ENCODE measurements at regions not wholly inside any gene's neighbourhood (a gene's known extent, or its start where the extent isn't known, plus 50 kb on each side); places are given as distances from the start of the nearest gene placed in this dataset.

DNA sequence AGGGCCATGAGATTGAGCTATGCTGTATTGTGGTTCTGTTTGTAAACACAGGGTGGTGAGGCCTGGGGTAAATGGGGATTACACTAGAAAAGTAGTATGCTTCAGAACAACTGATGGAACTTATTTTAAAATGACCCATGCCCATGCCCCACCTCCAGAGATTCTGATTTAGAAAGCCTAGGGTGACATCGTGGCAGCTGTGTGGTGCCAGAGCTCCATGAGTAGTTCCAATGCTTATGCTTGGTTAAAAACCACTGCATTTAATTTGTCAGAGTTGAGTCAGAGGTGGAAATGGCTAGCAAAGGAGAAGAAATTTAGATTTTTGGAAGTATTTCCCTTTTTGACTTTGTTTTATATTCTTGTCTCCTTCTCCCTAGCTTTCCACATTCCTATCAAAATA lies 63.4 kb upstream of the PDE5A start:
- Histone ChIP-seq H3K4me3 (no peak overlapping the region), H3K27me3 (no peaks in the 10 kb centered on the region), H3K27ac (no peak overlapping the region), H3K4me1 (replicated peaks in 1 of 2) (no peaks in the 10 kb centered on the region), H3K36me3 (replicated peaks in 1 of 2) (no peaks in the 10 kb centered on the region), H3K9me3 (replicated peaks in 1 of 3) (no peaks in the 10 kb centered on the region)
- intact Hi-C loops (cut with DNase I): no loop called here
- TF ChIP-seq, protein P1, sequence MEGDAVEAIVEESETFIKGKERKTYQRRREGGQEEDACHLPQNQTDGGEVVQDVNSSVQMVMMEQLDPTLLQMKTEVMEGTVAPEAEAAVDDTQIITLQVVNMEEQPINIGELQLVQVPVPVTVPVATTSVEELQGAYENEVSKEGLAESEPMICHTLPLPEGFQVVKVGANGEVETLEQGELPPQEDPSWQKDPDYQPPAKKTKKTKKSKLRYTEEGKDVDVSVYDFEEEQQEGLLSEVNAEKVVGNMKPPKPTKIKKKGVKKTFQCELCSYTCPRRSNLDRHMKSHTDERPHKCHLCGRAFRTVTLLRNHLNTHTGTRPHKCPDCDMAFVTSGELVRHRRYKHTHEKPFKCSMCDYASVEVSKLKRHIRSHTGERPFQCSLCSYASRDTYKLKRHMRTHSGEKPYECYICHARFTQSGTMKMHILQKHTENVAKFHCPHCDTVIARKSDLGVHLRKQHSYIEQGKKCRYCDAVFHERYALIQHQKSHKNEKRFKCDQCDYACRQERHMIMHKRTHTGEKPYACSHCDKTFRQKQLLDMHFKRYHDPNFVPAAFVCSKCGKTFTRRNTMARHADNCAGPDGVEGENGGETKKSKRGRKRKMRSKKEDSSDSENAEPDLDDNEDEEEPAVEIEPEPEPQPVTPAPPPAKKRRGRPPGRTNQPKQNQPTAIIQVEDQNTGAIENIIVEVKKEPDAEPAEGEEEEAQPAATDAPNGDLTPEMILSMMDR (IDR thresholded peaks at IDR 0.05): no peak
- TF ChIP-seq POLR2A (IDR thresholded peaks at IDR 0.05): no peak
- DNase-seq: no peak
- 63 to 93% (median 77%) methylated on average over 1 of the region's 1 CpG for WGBS, 4 donors

DNA sequence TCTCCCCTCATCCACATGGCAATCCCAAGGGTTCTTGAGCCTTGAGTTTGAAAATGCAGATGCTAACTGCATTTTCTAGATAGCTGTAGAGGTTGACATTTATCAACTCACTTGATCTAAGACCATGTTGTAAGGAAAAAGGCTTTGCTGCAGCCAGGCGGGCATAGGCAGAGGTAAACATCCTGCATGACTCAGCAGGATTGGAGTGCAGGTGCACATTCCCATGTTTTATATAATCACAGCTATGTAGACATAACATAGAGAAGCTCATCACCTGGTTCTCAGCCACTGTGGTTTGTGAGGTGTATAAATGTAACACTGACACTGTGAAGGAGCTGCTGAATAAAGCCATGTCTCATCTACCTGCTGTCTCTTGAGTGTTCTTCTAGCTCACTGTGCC lies 62.3 kb upstream of the PDE5A start:
- intact Hi-C loops (cut with DNase I): no loop called here
- H3K27me3 ChIP-seq: no peaks in the 10 kb centered on the region
- WGBS, 4 donors: 72 to 92% (median 86%) methylated on average over 1 of the region's 1 CpG
- no peak overlapping the region for H3K27ac ChIP-seq
- no peak overlapping the region for H3K4me3 ChIP-seq
- DNase-seq: no peak
- H3K36me3 ChIP-seq (replicated peaks in 1 of 2): no peaks in the 10 kb centered on the region
- H3K9me3 ChIP-seq (replicated peaks in 1 of 3): no peaks in the 10 kb centered on the region
- no peaks in the 10 kb centered on the region for H3K4me1 ChIP-seq (replicated peaks in 1 of 2)
- TF ChIP-seq, protein P1 (IDR thresholded peaks at IDR 0.05): no peak
- TF ChIP-seq POLR2A (IDR thresholded peaks at IDR 0.05): no peak

DNA sequence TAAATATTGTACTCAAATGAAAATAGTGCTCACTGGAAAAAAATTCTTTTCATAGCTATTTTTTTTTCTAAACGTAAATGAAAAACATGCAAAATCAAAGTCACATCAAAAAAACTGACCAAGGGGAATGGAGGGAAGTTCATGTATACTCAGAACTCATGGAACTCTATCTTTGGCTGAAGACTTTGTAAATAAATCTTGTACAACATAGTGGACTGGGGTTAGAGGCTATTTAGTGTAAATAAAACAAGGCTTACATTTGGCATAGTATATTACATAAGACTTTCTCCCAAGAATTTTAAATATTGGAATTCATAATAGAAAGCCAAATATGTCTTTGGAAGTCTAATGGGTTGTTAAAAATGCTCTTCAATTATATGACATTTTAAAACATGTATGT lies 59.8 kb upstream of the PDE5A start:
- WGBS, 4 donors: 60 to 71% (median 68%) methylated on average over 1 of the region's 1 CpG
- intact Hi-C loops (cut with DNase I): no loop called here
- Histone ChIP-seq H3K36me3 (replicated peaks in 1 of 2) (no peaks in the 10 kb centered on the region), H3K27ac (no peak overlapping the region), H3K4me3 (no peak overlapping the region), H3K4me1 (replicated peaks in 1 of 2) (no peaks in the 10 kb centered on the region), H3K9me3 (replicated peaks in 1 of 3) (no peaks in the 10 kb centered on the region), H3K27me3 (no peaks in the 10 kb centered on the region)
- TF ChIP-seq POLR2A (IDR thresholded peaks at IDR 0.05): no peak
- TF ChIP-seq, protein P1 (IDR thresholded peaks at IDR 0.05): no peak
- no peak for DNase-seq

DNA sequence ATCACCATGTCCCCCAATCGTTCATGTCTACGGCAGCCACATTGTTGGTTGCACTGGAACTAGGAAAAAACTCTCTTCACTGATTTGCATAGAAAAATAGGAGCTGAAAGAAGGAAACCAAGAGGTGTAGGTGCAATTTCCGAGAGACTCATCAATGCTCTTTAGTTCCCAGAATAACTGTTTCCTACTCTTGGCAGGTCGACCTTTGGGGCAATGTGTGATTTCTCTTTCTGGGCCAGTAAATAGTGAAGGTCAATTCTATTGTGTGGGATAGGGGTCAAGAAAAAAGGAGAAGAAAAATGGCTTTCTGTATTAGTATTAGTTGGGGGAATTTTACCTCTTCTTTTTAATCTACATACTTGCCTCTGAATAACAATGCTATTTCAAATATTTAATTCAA lies 55.9 kb upstream of the PDE5A start:
- intact Hi-C loops (cut with DNase I): no loop called here
- no peak overlapping the region for H3K27ac ChIP-seq
- no peak for DNase-seq
- TF ChIP-seq POLR2A (IDR thresholded peaks at IDR 0.05): no peak
- TF ChIP-seq, protein P1 (IDR thresholded peaks at IDR 0.05): no peak
- H3K36me3 ChIP-seq (replicated peaks in 1 of 2): no peaks in the 10 kb centered on the region
- H3K4me1 ChIP-seq (replicated peaks in 1 of 2): no peaks in the 10 kb centered on the region
- H3K9me3 ChIP-seq (replicated peaks in 1 of 3): no peaks in the 10 kb centered on the region
- H3K4me3 ChIP-seq: no peak overlapping the region
- WGBS, 4 donors: 68 to 78% (median 72%) methylated on average over 4 of the region's 4 CpGs
- no peaks in the 10 kb centered on the region for H3K27me3 ChIP-seq

Measured in adrenal gland (tissue), 9 donors.